ENCODE measurements at regions not wholly inside any gene's neighbourhood (a gene's known extent, or its start where the extent isn't known, plus 50 kb on each side); places are given as distances from the start of the nearest gene placed in this dataset.

DNA sequence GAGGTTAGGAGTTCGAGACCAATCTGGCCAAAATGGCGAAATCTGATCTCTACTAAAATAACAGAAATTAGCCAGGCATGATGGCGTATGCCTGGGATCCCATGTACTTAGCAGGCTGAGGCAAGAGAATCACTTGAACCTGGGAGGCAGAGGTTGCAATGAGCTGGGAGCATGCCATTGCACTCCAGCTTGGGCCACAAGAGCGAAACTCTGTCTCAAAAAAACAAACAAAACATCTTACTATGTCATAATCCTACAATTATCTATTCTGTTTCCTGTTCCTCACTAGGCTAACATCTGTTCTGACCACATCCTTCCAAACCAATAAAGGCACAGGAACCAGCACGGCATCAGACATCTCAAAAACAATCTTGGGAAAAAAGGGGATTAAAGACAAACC lies 361.8 kb upstream of the UBE2E3 start:
- TF ChIP-seq TAF1 (IDR thresholded peaks at IDR 0.05; ENCODE audit: low read depth, low read length) (no peak), POLR2A (IDR thresholded peaks at IDR 0.05; ENCODE audit: low read depth, low read length) (no peak), POU2F2 (IDR thresholded peaks at IDR 0.05; ENCODE audit: low read depth, low read length) (no peak), POLR2AphosphoS5 (IDR thresholded peaks at IDR 0.05; ENCODE audit: low read depth, low read length) (no peak)
